HepG2 (cell line): ENCODE measurements at regions not wholly inside any gene's neighbourhood (a gene's known extent, or its start where the extent isn't known, plus 50 kb on each side); places are given as distances from the start of the nearest gene placed in this dataset.

ENCODE experiments used
- CEBPZ ChIP-seq: IDR thresholded peaks from 2 replicates; pipeline ENCODE4 v1.6.1; 2012; ENCODE audit warnings: low read length, improper control_type of control experiment
- CHCHD3 ChIP-seq: sonication (generic); formaldehyde crosslinking; IDR thresholded peaks from 2 replicates; pipeline ENCODE4 v1.8.0; 2022; ENCODE audit warnings: mild to moderate bottlenecking, missing genetic modification reagents, moderate library complexity
- CREB1 ChIP-seq, 2 experiments: fragments of 450-650 bp in 1 of 2; IDR thresholded peaks; 2 replicates each; pipeline ENCODE4 v1.6.1; 2016 to 2017; ENCODE audit warnings: control low read depth in 1 of 2, mild to moderate bottlenecking in 1 of 2, missing compliant biosample characterization in 1 of 2, missing genetic modification characterization in 1 of 2
- ESRRA ChIP-seq: sonication (generic); formaldehyde crosslinking; IDR thresholded peaks from 2 replicates; pipeline ENCODE4 v1.5.1; 2020; ENCODE audit warnings: mild to moderate bottlenecking, low read depth, missing genetic modification reagents
- JDP2 ChIP-seq: sonication (generic); formaldehyde crosslinking; IDR thresholded peaks from 2 replicates; pipeline ENCODE4 v1.8.1; 2022; ENCODE audit warnings: missing genetic modification reagents, borderline replicate concordance
- KLF11 ChIP-seq: IDR thresholded peaks from 2 replicates; pipeline ENCODE4 v1.6.1; 2016; ENCODE audit warnings: missing compliant biosample characterization
- PHF21A ChIP-seq: sonication (generic); formaldehyde crosslinking; IDR thresholded peaks from 2 replicates; pipeline ENCODE4 v1.5.0; 2020; ENCODE audit warnings: mild to moderate bottlenecking, missing genetic modification reagents
- POLR2G ChIP-seq: fragments of 200-400 bp; formaldehyde crosslinking; IDR thresholded peaks from 2 replicates; pipeline ENCODE4 v1.6.1; 2018; ENCODE audit warnings: mild to moderate bottlenecking, low read depth, low read length, moderate library complexity
- RAD51 ChIP-seq: fragments of 450-650 bp; IDR thresholded peaks from 2 replicates; pipeline ENCODE4 v1.6.1; 2016; ENCODE audit warnings: borderline replicate concordance
- TF ChIP-seq, protein P1 (sequence below): sonication (generic); formaldehyde crosslinking; IDR thresholded peaks from 2 replicates; pipeline ENCODE4 v1.8.0; 2022; ENCODE audit warnings: mild to moderate bottlenecking, missing genetic modification reagents, moderate library complexity
- TF ChIP-seq, protein P2 (sequence below): sonication (generic); formaldehyde crosslinking; IDR thresholded peaks from 2 replicates; pipeline ENCODE4 v1.5.0; 2020; ENCODE audit warnings: mild to moderate bottlenecking, missing genetic modification reagents, moderate library complexity
- TF ChIP-seq, protein P3 (sequence below): sonication (generic); formaldehyde crosslinking; IDR thresholded peaks from 2 replicates; pipeline ENCODE4 v1.4.0; 2020; ENCODE audit warnings: missing genetic modification reagents

DNA sequence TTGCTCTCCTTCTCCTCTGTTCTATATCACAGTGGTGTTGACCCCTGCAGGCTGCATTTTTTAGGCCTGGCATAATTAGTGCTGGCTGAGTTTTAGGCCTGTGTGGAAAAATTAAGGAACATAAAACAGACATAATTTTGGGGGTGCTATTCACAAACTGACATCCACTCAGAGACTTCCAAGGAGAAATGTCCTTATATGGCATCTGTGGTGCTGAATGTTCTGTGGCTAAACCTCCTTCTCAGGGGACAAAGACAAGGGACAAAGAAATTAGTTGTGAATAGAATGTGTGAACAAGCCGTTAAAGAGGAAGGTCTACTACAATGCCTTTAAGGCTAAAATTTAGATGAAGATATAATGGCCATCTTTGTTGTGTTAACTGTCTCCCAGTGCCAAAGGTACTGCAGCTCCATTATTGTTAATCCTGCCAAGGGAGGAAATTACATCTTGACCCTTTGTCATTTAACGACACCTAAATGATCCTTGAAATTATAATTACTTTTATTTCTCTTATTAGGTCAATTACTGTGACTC is 870.0 kb upstream of the CHAC2 start:
- TF ChIP-seq RAD51 (no peak), CHCHD3 (no peak), JDP2 (CRISPR knock-in tag) (no peak), CEBPZ (no peak), ESRRA (CRISPR knock-in tag) (no peak), KLF11 (CRISPR knock-in tag) (no peak), POLR2G (no peak), PHF21A (CRISPR knock-in tag) (no peak), CREB1 (IDR thresholded peaks at IDR 0.05) (no peak), CREB1 (CRISPR knock-in tag; IDR thresholded peaks at IDR 0.05) (no peak)
- TF ChIP-seq, protein P1, sequence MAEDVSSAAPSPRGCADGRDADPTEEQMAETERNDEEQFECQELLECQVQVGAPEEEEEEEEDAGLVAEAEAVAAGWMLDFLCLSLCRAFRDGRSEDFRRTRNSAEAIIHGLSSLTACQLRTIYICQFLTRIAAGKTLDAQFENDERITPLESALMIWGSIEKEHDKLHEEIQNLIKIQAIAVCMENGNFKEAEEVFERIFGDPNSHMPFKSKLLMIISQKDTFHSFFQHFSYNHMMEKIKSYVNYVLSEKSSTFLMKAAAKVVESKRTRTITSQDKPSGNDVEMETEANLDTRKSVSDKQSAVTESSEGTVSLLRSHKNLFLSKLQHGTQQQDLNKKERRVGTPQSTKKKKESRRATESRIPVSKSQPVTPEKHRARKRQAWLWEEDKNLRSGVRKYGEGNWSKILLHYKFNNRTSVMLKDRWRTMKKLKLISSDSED, result no peak
- TF ChIP-seq, protein P2, sequence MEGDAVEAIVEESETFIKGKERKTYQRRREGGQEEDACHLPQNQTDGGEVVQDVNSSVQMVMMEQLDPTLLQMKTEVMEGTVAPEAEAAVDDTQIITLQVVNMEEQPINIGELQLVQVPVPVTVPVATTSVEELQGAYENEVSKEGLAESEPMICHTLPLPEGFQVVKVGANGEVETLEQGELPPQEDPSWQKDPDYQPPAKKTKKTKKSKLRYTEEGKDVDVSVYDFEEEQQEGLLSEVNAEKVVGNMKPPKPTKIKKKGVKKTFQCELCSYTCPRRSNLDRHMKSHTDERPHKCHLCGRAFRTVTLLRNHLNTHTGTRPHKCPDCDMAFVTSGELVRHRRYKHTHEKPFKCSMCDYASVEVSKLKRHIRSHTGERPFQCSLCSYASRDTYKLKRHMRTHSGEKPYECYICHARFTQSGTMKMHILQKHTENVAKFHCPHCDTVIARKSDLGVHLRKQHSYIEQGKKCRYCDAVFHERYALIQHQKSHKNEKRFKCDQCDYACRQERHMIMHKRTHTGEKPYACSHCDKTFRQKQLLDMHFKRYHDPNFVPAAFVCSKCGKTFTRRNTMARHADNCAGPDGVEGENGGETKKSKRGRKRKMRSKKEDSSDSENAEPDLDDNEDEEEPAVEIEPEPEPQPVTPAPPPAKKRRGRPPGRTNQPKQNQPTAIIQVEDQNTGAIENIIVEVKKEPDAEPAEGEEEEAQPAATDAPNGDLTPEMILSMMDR, result no peak
- TF ChIP-seq, protein P3, sequence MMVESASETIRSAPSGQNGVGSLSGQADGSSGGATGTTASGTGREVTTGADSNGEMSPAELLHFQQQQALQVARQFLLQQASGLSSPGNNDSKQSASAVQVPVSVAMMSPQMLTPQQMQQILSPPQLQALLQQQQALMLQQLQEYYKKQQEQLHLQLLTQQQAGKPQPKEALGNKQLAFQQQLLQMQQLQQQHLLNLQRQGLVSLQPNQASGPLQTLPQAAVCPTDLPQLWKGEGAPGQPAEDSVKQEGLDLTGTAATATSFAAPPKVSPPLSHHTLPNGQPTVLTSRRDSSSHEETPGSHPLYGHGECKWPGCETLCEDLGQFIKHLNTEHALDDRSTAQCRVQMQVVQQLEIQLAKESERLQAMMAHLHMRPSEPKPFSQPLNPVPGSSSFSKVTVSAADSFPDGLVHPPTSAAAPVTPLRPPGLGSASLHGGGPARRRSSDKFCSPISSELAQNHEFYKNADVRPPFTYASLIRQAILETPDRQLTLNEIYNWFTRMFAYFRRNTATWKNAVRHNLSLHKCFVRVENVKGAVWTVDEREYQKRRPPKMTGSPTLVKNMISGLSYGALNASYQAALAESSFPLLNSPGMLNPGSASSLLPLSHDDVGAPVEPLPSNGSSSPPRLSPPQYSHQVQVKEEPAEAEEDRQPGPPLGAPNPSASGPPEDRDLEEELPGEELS (CRISPR knock-in tag), result no peak
